DOHH2 (cell line): ENCODE measurements at regions not wholly inside any gene's neighbourhood (a gene's known extent, or its start where the extent isn't known, plus 50 kb on each side); places are given as distances from the start of the nearest gene placed in this dataset.

Experiments used
- H3F3A ChIP-seq: fragments of 200-600 bp; sonication (generic), shearing (Covaris generic); 2 replicates; pipeline ENCODE4 v1.6.0; 2016; ENCODE audit warnings: antibody characterized with exemption, mild to moderate bottlenecking; ENCODE audit not compliant: control insufficient read depth, insufficient read depth
- H3K27ac ChIP-seq: fragments of 200-600 bp; sonication (generic); 2 replicates; pipeline ENCODE4 v1.5.1; 2014; ENCODE audit warnings: low read depth, mild to moderate bottlenecking, low read length, moderate library complexity
- H3K27me3 ChIP-seq: fragments of 200-600 bp; sonication (generic); 2 replicates; pipeline ENCODE4 v1.6.1; 2014; ENCODE audit warnings: mild to moderate bottlenecking, low read length, mixed read lengths; ENCODE audit not compliant: control insufficient read depth
- H3K36me3 ChIP-seq: fragments of 200-600 bp; sonication (generic); 2 replicates; pipeline ENCODE4 v1.6.1; 2014; ENCODE audit warnings: mild to moderate bottlenecking, low read length, moderate library complexity, mixed read lengths; ENCODE audit not compliant: control insufficient read depth
- H3K4me1 ChIP-seq: fragments of 200-600 bp; sonication (generic); 2 replicates; pipeline ENCODE4 v1.6.1; 2014; ENCODE audit warnings: mild to moderate bottlenecking, low read length, mixed read lengths; ENCODE audit not compliant: control insufficient read depth
- H3K4me2 ChIP-seq: fragments of 200-600 bp; sonication (generic); 2 replicates; pipeline ENCODE4 v1.6.0; 2014; ENCODE audit warnings: mild to moderate bottlenecking, low read length, moderate library complexity
- H3K4me3 ChIP-seq: fragments of 200-600 bp; sonication (generic); 2 replicates; pipeline ENCODE4 v1.5.1; 2014; ENCODE audit warnings: mild to moderate bottlenecking, low read length, mixed read lengths
- H3K79me2 ChIP-seq: fragments of 200-600 bp; sonication (generic); 2 replicates; pipeline ENCODE4 v1.6.1; 2014; ENCODE audit warnings: mild to moderate bottlenecking, low read length, mixed read lengths; ENCODE audit not compliant: control insufficient read depth
- H3K9me2 ChIP-seq: fragments of 200-600 bp; sonication (generic); replicated peaks from 2 replicates; pipeline ENCODE4 v1.6.1; 2014; ENCODE audit warnings: mild to moderate bottlenecking, low read length, mixed read lengths; ENCODE audit not compliant: control insufficient read depth
- H3K9me3 ChIP-seq: fragments of 200-600 bp; sonication (generic); 2 replicates; pipeline ENCODE4 v1.6.1; 2014; ENCODE audit warnings: antibody characterized with exemption, low read length, mixed read lengths; ENCODE audit not compliant: control insufficient read depth, insufficient read depth
- H4K20me1 ChIP-seq: fragments of 200-600 bp; sonication (generic); 2 replicates; pipeline ENCODE4 v1.6.0; 2014; ENCODE audit warnings: low read depth, mild to moderate bottlenecking, antibody characterized with exemption, low read length, moderate library complexity; ENCODE audit not compliant: control insufficient read depth, insufficient read depth
- CTCF ChIP-seq: fragments of 200-600 bp; sonication (generic); IDR thresholded peaks from one replicate; pipeline ENCODE4 v1.5.1; 2014; ENCODE audit warnings: antibody characterized with exemption, mild to moderate bottlenecking, low read depth, low read length; ENCODE audit not compliant: poor library complexity, severe bottlenecking
- EZH2phosphoT487 ChIP-seq: fragments of 200-600 bp; sonication (generic); IDR thresholded peaks from 2 replicates; pipeline ENCODE4 v1.6.1; 2017; ENCODE audit warnings: borderline replicate concordance, mild to moderate bottlenecking, antibody characterized with exemption, low read length, moderate library complexity, mixed read lengths

GRCh38 chr4:52343595-52343994 is 292.5 kb downstream of the SPATA18 start:
- Histone ChIP-seq H3K9me3 (peaks cover 25% of the 10 kb centered on the region), H3K27ac (no peak overlapping the region), H3K4me2 (no peak overlapping the region)

GRCh38 chr4:52350926-52351325 is 299.8 kb downstream of the SPATA18 start:
- Histone ChIP-seq H4K20me1 (no peaks in the 10 kb centered on the region), H3F3A (no peaks in the 10 kb centered on the region; the same call in 1 of the 2 replicates), H3K9me2 (no peaks in the 10 kb centered on the region), H3K9me3 (peaks cover 8% of the 10 kb centered on the region; the same call in 1 of the 2 replicates), H3K4me1 (peaks cover 41% of the 10 kb centered on the region), H3K4me3 (no peak overlapping the region), H3K36me3 (0 out of 2 replicates have a peak, but pooled peaks cover 6% of the 10 kb centered on the region), H3K27me3 (no peaks in the 10 kb centered on the region), H3K4me2 (no peak overlapping the region), H3K27ac (no peak overlapping the region), H3K79me2 (no peaks in the 10 kb centered on the region)
- TF ChIP-seq CTCF: no peak
- TF ChIP-seq EZH2phosphoT487: no peak

More at GRCh38 chr4:52343595-52343994, 292.5 kb downstream of the SPATA18 start:
- Histone ChIP-seq H3K36me3 (0 out of 2 replicates have a peak, but pooled peaks cover 4% of the 10 kb centered on the region), H3K4me3 (no peak overlapping the region), H4K20me1 (no peaks in the 10 kb centered on the region), H3K27me3 (no peaks in the 10 kb centered on the region), H3K9me2 (no peaks in the 10 kb centered on the region), H3K4me1 (peaks cover 12% of the 10 kb centered on the region), H3K79me2 (no peaks in the 10 kb centered on the region), H3F3A (no peaks in the 10 kb centered on the region)
- TF ChIP-seq EZH2phosphoT487: no peak
- no peak for TF ChIP-seq CTCF

GRCh38 chr4:52358366-52358765 is 300.7 kb downstream of the USP46 start:
- TF ChIP-seq EZH2phosphoT487 (no peak), CTCF (no peak)
- Histone ChIP-seq H3K79me2 (no peaks in the 10 kb centered on the region), H4K20me1 (no peaks in the 10 kb centered on the region), H3K36me3 (peaks cover 8% of the 10 kb centered on the region), H3K4me2 (peak overlapping the region; percentile 12; the same call in 1 of the 2 replicates), H3K4me3 (no peak overlapping the region), H3K9me2 (no peaks in the 10 kb centered on the region), H3K4me1 (peaks cover 78% of the 10 kb centered on the region), H3F3A (no peaks in the 10 kb centered on the region; the same call in 1 of the 2 replicates), H3K27ac (peak overlapping the region; percentile 25), H3K9me3 (peaks cover 4% of the 10 kb centered on the region; the same call in 1 of the 2 replicates), H3K27me3 (no peaks in the 10 kb centered on the region)
